ENCODE measurements at regions not wholly inside any gene's neighbourhood (a gene's known extent, or its start where the extent isn't known, plus 50 kb on each side); places are given as distances from the start of the nearest gene placed in this dataset.

DNA sequence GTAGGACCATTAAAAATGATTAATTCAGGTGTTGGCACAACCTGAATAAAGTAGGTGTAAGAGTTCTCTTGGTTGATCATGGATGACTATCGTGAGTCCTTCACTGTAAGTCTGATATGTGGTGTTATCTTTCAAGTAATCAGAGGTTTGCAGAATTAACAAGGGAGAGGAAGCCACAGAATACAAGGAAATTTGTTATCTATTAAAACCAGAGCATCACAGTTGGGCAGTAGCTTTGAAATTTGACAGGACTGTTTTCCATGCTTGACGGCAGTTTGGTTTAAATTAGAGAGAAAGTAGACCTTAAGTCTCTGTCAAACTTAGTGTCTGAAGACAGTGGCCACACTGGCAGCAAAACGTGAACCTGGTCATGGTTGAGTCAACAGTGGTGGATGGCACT, 139.5 kb upstream of the KCNK2 start:
- TF ChIP-seq POLR2AphosphoS5 (IDR thresholded peaks at IDR 0.05; ENCODE audit: low read depth, low read length): no peak
- TF ChIP-seq TAF1 (IDR thresholded peaks at IDR 0.05; ENCODE audit: borderline replicate concordance, low read depth, low read length): no peak
- TF ChIP-seq POLR2A (IDR thresholded peaks at IDR 0.05; ENCODE audit: low read depth, low read length): no peak
- DNase-seq (ENCODE audit: insufficient read length) (no peak), FAIRE-seq (no peak)

DNA sequence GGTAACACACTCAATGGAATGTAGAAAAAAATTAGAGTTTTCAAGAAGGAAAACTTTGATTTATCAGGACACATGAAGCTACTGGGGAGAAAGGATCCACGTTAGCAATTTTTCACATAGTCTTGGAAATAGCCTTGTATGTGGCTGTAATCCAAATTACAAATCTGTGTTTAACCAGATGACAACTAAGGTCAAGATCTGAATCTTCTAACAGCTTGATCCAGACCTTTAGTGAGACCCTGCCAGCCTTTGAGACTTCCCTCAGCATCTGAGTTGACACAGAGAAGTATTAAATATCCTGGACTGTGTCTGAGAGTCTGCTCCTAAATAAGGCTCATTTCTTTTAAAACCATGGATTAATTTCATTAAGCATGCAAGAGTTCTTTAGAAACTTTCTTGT, 135.9 kb upstream of the KCNK2 start:
- no peak for FAIRE-seq
- TF ChIP-seq POLR2AphosphoS5 (IDR thresholded peaks at IDR 0.05; ENCODE audit: low read depth, low read length) (no peak), TAF1 (IDR thresholded peaks at IDR 0.05; ENCODE audit: borderline replicate concordance, low read depth, low read length) (no peak), POLR2A (IDR thresholded peaks at IDR 0.05; ENCODE audit: low read depth, low read length) (no peak)
- no peak for DNase-seq (ENCODE audit: insufficient read length)

DNA sequence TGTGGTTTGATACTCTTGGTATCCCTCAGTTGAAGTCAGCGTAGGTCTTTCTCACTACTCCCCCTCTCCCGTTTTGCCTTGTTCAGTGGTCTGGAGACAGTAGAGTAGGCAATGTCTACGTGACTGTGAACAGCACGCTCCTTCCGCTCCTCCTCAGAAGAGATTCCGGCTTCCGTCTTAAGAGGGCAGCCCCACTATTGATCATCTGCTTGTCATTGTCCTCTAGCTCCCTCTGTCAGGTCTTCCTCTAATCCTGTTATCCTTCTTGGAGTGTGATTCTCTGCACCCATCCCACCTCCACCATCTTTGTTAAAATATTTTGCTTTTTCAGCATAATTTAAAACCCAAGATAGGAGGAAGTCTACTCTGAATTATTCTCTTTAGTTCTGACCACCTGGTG, 129.9 kb upstream of the KCNK2 start:
- no peak for FAIRE-seq
- TF ChIP-seq POLR2A (IDR thresholded peaks at IDR 0.05; ENCODE audit: low read depth, low read length): no peak
- DNase-seq (ENCODE audit: insufficient read length): no peak

DNA sequence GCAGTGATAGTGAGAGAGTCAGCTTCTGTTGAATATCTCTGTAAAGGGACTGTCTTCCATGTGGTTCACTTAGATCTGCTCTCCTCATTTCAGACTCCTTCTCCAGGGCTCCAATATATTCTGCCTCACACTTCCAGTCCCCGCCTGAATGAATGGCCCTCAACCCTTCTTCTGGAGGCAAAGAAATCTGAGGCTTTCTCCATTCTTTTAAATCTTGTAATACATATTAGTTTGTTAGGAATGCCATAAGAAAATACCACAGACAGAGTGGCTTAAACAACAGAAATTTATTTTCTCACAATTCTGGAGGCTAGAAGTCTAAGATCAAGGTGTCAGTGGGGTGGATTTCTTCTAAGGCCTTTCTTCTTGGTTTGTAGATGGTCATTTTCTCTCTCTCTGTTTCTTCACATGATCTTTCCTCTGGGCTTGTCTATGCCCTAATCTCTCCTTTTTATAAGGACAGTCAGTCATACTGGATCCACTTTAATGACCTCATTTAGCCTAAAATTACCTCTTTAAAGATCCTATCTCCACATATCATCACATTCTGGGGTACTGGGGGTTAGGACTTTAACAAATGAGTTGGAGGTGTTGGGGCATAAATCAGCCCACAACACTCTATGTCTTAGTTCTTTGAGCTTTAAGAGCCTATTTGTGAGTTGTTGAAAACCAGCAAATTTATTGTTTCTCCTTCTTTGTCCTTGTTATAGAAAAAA, 128.5 kb upstream of the KCNK2 start:
- TF ChIP-seq TAF1 (IDR thresholded peaks at IDR 0.05; ENCODE audit: borderline replicate concordance, low read depth, low read length): no peak
- DNase-seq (ENCODE audit: insufficient read length) (no peak), FAIRE-seq (no peak)

DNA sequence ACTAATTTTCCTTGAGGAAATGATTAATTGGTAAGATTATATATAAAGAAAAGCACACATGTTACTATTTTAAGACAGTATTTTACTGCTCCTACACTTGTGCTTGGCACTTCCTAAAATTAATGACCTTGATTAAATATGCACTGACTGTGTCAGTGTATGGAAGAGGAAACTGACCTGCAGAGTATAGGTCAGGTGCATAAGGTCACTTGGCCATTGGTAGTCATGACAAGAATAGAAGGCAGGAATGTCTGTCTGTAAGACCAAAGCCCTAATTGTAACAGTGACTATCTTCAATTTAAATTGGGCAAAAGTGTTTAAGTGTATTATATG, 128.0 kb upstream of the KCNK2 start:
- no peak for FAIRE-seq
- no peak for DNase-seq (ENCODE audit: insufficient read length)
- TF ChIP-seq POLR2A (IDR thresholded peaks at IDR 0.05; ENCODE audit: low read depth, low read length): no peak
- TF ChIP-seq TAF1 (IDR thresholded peaks at IDR 0.05; ENCODE audit: borderline replicate concordance, low read depth, low read length): no peak
- no peak for TF ChIP-seq POLR2AphosphoS5 (IDR thresholded peaks at IDR 0.05; ENCODE audit: low read depth, low read length)

DNA sequence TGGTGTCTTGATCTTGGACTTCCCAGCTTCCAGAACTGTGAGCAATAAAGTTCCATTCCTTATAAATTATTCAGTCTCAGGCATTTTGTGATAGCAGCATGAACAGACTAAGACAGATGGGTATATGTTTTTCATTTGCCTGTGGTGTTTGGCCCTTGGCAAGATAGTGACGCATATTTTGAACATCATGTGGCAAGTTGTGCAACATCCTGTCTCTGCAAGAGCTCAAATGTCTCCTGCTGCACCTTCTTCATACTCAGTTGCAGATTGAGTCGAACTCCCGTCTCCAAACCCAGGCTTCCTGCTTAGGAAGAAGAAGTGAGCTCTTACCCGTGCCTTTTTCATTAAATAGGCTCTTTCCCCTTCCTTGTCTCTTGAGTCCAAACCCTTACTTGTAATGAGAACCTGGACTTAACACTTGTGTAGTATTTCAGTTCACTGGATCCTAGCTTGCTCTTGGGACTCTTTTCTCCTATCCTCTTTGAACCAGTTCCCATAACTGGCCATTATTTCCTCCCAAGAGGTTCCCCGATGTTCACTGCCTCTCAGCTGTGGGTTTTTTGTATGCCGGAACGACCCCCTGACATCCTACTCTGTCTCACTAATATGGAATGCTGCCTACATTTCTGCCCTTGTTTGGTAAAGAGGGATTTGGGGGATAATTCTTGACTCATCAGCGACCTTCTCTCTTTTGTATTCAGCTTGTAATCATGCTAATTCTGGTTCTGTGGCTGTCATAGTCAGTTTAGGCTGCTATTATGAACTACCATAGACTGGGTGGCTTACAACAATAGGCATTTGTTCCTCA, 125.0 kb upstream of the KCNK2 start:
- TF ChIP-seq TAF1 (IDR thresholded peaks at IDR 0.05; ENCODE audit: borderline replicate concordance, low read depth, low read length) (no peak), POLR2AphosphoS5 (IDR thresholded peaks at IDR 0.05; ENCODE audit: low read depth, low read length) (no peak), POLR2A (IDR thresholded peaks at IDR 0.05; ENCODE audit: low read depth, low read length) (no peak)
- DNase-seq (ENCODE audit: insufficient read length): no peak
- FAIRE-seq: no peak

DNA sequence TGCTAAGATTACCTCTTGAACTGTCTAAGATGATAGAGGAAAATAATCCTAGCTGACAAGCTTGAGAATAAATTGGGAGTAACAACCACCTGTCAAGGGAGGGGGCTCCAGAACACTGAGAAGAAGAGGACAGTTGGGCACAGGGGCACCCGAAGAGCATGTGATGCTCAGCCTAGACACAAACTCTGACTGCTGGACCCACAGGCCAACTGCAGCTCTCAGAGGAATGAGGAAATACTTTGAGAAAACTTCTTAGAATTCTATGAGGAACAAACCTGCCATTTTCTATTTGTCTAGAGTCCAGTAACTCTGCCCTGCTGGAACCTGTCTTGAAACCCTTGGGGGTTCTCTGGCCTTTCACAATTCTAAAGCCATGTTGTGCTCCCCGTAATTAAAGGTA, 124.1 kb upstream of the KCNK2 start:
- DNase-seq (ENCODE audit: insufficient read length): no peak
- FAIRE-seq: no peak
- TF ChIP-seq POLR2A (IDR thresholded peaks at IDR 0.05; ENCODE audit: low read depth, low read length) (no peak), POLR2AphosphoS5 (IDR thresholded peaks at IDR 0.05; ENCODE audit: low read depth, low read length) (no peak), TAF1 (IDR thresholded peaks at IDR 0.05; ENCODE audit: borderline replicate concordance, low read depth, low read length) (no peak)

DNA sequence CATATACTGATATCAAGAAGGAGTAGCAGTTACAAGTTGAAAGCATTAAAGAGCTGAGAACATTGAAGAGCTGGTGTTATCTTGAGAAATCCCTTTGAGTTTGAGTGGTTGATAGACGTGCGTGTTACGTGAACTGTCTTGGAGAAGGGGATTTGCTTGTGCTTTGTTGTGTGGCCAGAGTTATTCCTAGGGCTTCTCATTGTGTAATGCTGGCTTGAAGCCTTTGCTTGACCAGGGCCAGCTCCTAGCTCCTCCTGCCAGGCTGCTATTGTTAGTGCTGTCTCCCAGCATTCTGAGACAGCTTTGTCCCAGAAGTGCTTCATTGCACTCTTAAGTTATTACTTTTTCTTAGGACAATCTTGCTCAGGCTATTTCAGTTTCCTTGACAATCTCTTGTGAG, 116.2 kb upstream of the KCNK2 start:
- TF ChIP-seq TAF1 (IDR thresholded peaks at IDR 0.05; ENCODE audit: borderline replicate concordance, low read depth, low read length): no peak
- TF ChIP-seq POLR2A (IDR thresholded peaks at IDR 0.05; ENCODE audit: low read depth, low read length): no peak
- TF ChIP-seq POLR2AphosphoS5 (IDR thresholded peaks at IDR 0.05; ENCODE audit: low read depth, low read length): no peak
- FAIRE-seq: no peak
- no peak for DNase-seq (ENCODE audit: insufficient read length)

DNA sequence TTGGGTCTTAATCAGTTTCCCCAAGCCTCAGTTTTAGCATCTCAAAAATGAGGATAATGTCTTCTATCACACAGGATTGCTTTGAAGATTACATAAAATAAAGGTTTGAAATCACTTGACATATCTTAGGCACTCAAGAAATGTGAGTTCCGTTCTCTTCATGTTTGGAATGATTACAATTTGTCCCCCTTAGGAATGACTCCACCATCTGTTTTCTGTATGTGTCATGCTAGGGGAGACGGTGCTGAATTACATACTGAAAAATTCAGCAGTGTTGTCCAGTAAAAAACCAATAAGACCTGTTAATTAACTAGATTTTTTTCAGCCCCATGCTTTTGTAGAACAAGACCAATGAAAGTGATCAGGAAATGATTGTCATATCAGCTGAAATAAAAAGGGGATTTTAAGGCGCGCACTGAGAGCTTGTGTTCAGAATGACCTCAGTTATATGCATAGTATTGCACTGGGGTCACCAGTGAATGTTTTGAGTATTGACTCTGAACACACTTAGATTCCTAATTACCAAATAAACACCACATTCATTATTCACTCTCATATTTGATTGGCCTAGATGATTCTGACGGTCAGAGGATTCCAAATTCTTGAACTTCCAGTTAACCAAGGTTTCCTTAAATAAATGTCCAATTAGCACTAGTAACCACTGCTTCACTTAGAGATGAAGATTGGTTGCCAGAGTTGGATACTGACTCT, 114.5 kb upstream of the KCNK2 start:
- FAIRE-seq: no peak
- DNase-seq (ENCODE audit: insufficient read length): no peak
- TF ChIP-seq POLR2A (IDR thresholded peaks at IDR 0.05; ENCODE audit: low read depth, low read length) (no peak), TAF1 (IDR thresholded peaks at IDR 0.05; ENCODE audit: borderline replicate concordance, low read depth, low read length) (no peak), POLR2AphosphoS5 (IDR thresholded peaks at IDR 0.05; ENCODE audit: low read depth, low read length) (no peak)

DNA sequence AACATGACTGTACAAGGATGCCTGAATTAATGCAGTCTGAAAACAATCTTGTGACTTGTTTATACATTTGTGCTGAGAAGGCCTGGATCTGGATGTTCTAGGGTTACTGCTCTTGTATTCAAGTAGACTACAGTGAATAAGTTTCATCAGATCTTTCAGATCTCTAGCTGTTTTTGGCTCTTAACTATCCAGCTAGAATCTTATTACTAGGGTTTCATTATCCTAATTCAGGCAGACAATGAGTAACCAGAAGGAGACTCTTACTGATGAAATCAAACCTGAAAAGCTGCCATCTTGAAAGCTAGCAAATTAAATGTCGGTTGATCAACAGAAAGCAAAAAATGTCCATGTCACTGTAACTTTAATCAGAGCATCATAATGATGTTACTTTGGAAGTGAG, 112.5 kb upstream of the KCNK2 start:
- FAIRE-seq: no peak
- no peak for DNase-seq (ENCODE audit: insufficient read length)
- TF ChIP-seq POLR2A (IDR thresholded peaks at IDR 0.05; ENCODE audit: low read depth, low read length): no peak
- TF ChIP-seq POLR2AphosphoS5 (IDR thresholded peaks at IDR 0.05; ENCODE audit: low read depth, low read length): no peak

DNA sequence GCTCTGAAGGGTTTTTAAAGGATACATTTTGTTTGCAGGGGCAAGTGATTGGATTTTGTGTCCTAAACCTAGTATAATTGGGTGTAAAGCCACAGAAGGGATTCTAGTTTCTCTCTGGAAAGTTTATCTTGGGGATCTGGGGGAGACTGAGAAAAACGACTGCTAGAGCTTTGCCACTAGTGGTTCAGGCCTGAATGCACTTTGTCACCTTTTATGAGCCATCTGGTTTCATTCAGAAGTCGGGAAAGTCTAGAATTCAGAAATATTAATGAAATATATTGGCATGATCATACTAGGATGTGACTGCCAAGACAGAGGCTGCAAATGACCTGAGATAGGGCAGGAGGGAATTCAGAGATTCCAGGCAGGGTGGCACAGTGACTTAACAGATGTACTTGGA, 111.5 kb upstream of the KCNK2 start:
- FAIRE-seq (no peak), DNase-seq (ENCODE audit: insufficient read length) (no peak)
- TF ChIP-seq POLR2AphosphoS5 (IDR thresholded peaks at IDR 0.05; ENCODE audit: low read depth, low read length): no peak
- no peak for TF ChIP-seq POLR2A (IDR thresholded peaks at IDR 0.05; ENCODE audit: low read depth, low read length)
- TF ChIP-seq TAF1 (IDR thresholded peaks at IDR 0.05; ENCODE audit: borderline replicate concordance, low read depth, low read length): no peak

DNA sequence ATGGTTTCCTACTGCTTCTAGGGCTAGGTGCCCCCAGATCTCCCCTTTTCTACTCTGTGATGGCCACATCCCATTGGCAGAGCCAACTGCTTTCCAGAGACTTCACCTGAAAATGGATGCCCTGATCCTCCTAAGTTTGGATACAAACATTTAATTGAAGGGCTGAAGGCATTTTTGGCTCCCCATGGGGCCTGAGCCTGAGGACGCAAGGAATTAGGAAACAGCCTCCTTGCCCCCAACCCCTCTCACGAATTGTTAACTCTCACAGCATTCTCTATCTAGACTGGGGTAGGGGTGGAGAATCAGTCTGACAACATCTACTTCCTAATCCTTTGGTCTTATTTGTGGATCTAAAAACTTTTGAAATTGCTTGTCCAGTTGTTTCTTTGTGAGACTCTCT, 108.5 kb upstream of the KCNK2 start:
- DNase-seq (ENCODE audit: insufficient read length): no peak
- no peak for TF ChIP-seq POLR2A (IDR thresholded peaks at IDR 0.05; ENCODE audit: low read depth, low read length)
- TF ChIP-seq TAF1 (IDR thresholded peaks at IDR 0.05; ENCODE audit: borderline replicate concordance, low read depth, low read length): no peak
- no peak for TF ChIP-seq POLR2AphosphoS5 (IDR thresholded peaks at IDR 0.05; ENCODE audit: low read depth, low read length)
- no peak for FAIRE-seq
